HG03558 (cell line): ENCODE measurements at regions not wholly inside any gene's neighbourhood (a gene's known extent, or its start where the extent isn't known, plus 50 kb on each side); places are given as distances from the start of the nearest gene placed in this dataset.
"Not testable (repeated sequence)": the region's sequence is repeated elsewhere in the genome, so short reads cannot be mapped to it uniquely, and the experiment has no call there.

Experiments
- ATAC-seq: cut with Tn5 transposase; IDR thresholded peaks from one replicate; pipeline ENCODE4 v1.9.1; 2021; ENCODE audit warnings: moderate number of reproducible peaks; ENCODE audit not compliant: unreplicated experiment; ENCODE audit errors: extremely low read depth

- no peak for ATAC-seq
These were observed 135.6 kb downstream of the NUFIP1 start for GRCh38 chr13:44853641-44854040.

- ATAC-seq: no peak
These were observed 140.2 kb downstream of the NUFIP1 start for GRCh38 chr13:44848920-44849676.

- ATAC-seq: not testable (repeated sequence)
These were observed 143.8 kb downstream of the NUFIP1 start for GRCh38 chr13:44845281-44846058.

GRCh38 chr13:44844786-44845185 is 144.5 kb downstream of the NUFIP1 start:
- no peak for ATAC-seq

GRCh38 chr13:44843403-44843802 is 145.9 kb downstream of the NUFIP1 start:
- no peak for ATAC-seq

- no peak for ATAC-seq
These were observed 147.1 kb downstream of the NUFIP1 start for GRCh38 chr13:44842158-44842557.

- ATAC-seq: no peak
These were observed 149.1 kb downstream of the NUFIP1 start for GRCh38 chr13:44840131-44840530.

GRCh38 chr13:44837250-44837649 is 152.0 kb downstream of the NUFIP1 start:
- no peak for ATAC-seq

GRCh38 chr13:44834404-44834803 is 154.9 kb downstream of the NUFIP1 start:
- no peak for ATAC-seq

GRCh38 chr13:44833626-44834025 is 155.6 kb downstream of the NUFIP1 start:
- no peak for ATAC-seq

- ATAC-seq: no peak
These were observed 156.1 kb downstream of the NUFIP1 start for GRCh38 chr13:44833139-44833538.

- no peak for ATAC-seq
These were observed 162.5 kb downstream of the NUFIP1 start for GRCh38 chr13:44826591-44827350.

- no peak for ATAC-seq
These were observed 163.3 kb downstream of the NUFIP1 start for GRCh38 chr13:44825953-44826352.

GRCh38 chr13:44823555-44823954 is 165.7 kb downstream of the NUFIP1 start:
- ATAC-seq: not testable (repeated sequence)

GRCh38 chr13:44822291-44822690 is 167.0 kb downstream of the NUFIP1 start:
- ATAC-seq: no peak

GRCh38 chr13:44819772-44820171 is 169.5 kb downstream of the NUFIP1 start:
- no peak for ATAC-seq

- ATAC-seq: no peak
These were observed 170.0 kb downstream of the NUFIP1 start for GRCh38 chr13:44819245-44819644.

- no peak for ATAC-seq
These were observed 170.8 kb downstream of the NUFIP1 start for GRCh38 chr13:44818428-44818827.

GRCh38 chr13:44818016-44818415 is 171.3 kb downstream of the NUFIP1 start:
- no peak for ATAC-seq

- no peak for ATAC-seq
These were observed 172.1 kb downstream of the NUFIP1 start for GRCh38 chr13:44817131-44817671.

GRCh38 chr13:44816701-44817100 is 172.6 kb downstream of the NUFIP1 start:
- ATAC-seq: no peak
